Hematopoietic multipotent progenitor cell treated with erythropoietin and hydrocortisone succinate and interleukin-3 and kit ligand, for 17 days (in vitro differentiated cells): ENCODE measurements at regions not wholly inside any gene's neighbourhood (a gene's known extent, or its start where the extent isn't known, plus 50 kb on each side); places are given as distances from the start of the nearest gene placed in this dataset.

Source experiments
- DNase-seq: peaks from one replicate; pipeline ENCODE4 v3.0.0-alpha.2; 2015; ENCODE audit warnings: low spot score

DNA sequence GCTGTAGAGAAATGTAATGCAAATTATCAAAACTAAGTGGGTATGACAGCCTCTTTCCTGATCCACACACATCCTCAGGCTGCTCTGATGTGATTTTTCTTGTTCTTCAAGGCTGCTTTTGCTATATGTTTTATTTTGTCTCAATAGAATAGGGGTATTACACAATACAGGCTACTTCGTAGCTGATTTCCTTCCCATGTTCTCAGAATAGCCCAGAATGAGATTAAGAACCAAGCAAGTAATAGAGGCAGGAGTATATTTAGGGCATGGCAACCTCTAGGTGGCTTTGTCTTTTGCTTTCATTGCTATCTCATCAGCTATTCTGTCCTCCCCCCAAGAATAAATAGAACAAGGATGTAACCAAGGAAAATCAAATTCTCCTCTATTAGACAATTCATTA is 241.8 kb downstream of the ALDH8A1 start:
- no peak for DNase-seq

GRCh38 chr6:134707342-134708031 is 242.4 kb downstream of the ALDH8A1 start:
- no peak for DNase-seq

- DNase-seq: no peak
Measured at GRCh38 chr6:134706806-134707205, 243.1 kb downstream of the ALDH8A1 start.

DNA sequence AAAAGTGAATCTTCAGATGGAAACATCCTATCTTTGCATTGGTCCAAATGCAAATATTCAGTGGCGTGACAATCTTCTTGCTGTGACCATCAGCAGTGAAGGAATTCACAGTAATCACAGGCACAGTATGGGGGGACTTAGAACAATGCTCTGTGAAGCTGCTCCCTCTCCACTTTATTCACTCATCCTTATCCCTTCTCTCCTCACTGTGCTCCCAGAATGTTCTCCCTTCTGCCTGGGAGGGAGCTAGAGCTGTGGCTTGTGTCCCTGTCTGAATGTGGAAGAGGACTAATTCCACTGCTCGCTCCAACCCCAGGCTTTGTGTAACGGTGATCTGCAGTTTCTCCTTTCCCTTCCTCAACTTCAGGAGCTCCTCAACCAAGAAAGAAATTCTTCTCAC is 243.7 kb downstream of the ALDH8A1 start:
- no peak for DNase-seq

- no peak for DNase-seq
Measured at GRCh38 chr6:134703206-134703605, 246.7 kb downstream of the ALDH8A1 start.

DNA sequence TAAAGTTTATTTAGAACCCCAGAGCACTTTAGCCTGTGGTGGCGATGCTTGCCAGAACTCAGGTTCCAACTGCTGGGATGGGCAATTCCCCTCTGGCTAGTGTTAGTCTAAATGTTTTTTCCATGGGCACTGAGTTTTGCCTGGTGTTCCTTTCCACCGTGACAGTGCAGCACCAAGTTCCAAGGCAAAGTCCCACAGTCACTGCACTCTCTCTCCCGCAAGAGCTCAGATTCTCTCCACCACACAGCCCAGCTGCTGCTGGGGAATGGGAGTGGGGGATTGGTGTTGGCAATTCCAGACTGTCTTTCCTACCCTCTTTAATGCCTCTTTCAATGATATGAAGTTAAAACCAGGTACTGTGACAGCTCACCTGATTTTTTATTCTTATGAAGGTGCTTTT is 247.6 kb downstream of the ALDH8A1 start:
- no peak for DNase-seq

DNA sequence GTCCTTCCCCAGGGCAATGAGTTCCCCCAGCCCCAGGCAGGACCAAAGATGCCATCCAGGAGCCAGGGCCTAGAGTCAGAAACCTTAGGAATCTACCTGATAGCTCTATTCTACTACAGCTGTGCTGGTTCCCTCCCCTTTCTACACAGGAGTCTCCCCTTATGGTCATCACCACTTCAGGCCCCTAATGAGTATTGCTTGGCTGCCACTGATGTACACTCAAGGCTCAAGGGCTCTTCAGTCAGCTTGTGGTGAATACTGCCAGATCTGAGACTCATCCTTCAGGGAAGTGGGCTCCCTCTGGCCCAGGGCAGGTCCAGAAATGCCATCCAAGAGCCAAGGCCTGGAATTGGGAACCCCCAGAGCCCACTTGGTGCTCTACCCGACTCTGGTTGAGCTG is 248.6 kb downstream of the ALDH8A1 start:
- DNase-seq: no peak

- DNase-seq: no peak
Measured at GRCh38 chr6:134698228-134698627, 251.7 kb downstream of the ALDH8A1 start.

- DNase-seq: no peak
Measured at GRCh38 chr6:134692008-134692407, 257.9 kb downstream of the ALDH8A1 start.

- DNase-seq: no peak
Measured at GRCh38 chr6:134691180-134691579, 258.7 kb downstream of the ALDH8A1 start.

- DNase-seq: no peak
Measured at GRCh38 chr6:134690048-134690447, 259.9 kb downstream of the ALDH8A1 start.

DNA sequence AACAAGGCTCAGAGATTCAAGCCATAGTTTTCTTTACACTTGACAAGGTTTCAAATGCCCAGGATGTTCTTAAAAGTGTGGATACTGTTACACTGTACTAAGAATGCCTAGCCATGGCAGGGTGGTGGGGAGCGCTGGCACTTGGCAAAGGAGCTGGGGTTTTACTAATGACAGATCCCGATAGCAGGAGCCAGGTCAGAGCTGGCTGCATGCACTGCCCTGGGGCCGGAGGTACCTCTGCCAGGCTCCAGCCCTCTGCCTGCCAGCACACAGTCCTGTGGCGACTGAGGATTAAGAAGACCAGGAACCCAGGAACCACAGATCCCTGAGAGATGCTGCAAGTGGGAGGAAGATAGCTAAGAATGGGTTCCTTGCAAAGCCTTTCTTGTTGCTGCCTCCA is 260.3 kb downstream of the ALDH8A1 start:
- no peak for DNase-seq

DNA sequence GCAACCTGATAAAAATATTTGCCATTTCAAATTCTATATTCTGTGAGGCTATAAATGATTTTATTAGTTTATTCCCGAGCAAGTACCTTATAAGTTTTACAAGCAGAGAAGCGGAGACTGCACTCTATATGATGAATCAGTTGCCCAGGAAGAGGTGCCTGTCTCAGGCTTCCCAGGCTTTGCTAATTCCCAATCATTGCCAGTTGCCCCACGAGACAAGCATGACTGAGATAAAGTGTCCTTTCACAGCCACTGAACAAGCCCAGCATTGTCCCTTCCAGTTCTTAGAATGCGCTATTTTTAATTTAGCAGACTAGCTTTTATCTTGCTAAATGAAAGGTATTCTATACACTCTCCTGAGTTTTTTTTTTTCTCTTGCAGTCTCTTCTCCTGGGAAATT is 260.7 kb downstream of the ALDH8A1 start:
- no peak for DNase-seq

DNA sequence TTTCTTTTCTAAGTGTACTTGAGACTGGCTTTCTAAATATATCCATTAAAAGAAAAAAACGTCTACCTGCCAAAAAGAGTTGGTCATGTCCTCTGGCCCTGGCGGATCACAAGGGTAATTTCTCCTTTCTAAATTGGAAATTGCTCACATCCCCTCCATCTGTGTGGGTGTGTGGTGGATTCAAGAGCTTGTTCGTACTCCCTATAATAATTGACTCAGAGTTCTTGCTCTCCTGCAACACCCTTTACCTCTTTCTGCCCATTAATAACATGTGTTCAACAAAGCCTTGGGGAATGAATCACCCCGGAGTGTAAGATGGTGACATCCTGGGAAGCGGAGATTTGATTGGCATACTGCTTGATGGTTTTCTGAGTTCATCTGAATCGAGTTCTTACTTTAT is 263.8 kb downstream of the ALDH8A1 start:
- no peak for DNase-seq

- no peak for DNase-seq
Measured at GRCh38 chr6:134684423-134684795, 265.5 kb downstream of the ALDH8A1 start.

GRCh38 chr6:134683783-134684422 is 266.0 kb downstream of the ALDH8A1 start:
- DNase-seq: no peak

DNA sequence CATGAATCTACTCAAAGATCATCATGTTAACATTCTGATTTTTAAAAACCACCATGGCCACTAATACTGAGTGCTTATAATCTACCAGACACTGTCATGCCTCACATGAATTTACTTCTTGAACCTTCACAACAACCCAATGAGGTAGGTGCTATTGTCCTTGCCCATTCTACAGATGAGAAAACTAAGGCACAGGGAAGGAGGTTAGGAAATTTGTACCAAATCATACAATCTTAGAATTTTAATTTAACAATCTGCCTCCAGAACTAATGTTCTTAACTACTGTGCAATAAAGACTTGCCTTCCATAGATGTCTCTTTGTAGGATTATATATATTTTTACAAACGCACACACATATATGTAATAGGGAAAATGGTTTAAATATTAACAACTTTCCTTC is 269.5 kb downstream of the ALDH8A1 start:
- no peak for DNase-seq

DNA sequence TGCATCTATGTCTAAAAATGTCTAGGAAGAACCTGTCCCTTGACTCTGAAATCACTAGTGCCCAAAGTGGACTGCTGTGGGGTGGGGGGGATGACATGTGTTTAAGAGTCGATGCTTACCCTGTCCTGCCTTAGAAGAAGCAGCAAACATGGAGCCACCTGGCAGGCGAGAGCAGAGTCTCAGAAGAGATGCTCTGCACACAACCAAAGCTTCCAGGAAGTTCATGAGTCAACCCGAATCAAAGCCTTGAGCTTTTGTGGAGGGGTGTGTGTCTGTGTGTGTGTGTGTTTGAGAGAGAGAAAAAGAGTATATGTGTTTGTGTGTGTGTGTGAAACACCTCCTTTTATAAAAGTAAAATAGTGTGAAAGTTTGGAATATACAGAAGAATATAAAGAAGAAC is 269.9 kb downstream of the ALDH8A1 start:
- no peak for DNase-seq

- no peak for DNase-seq
Measured at GRCh38 chr6:134678436-134678889, 271.4 kb downstream of the ALDH8A1 start.

DNA sequence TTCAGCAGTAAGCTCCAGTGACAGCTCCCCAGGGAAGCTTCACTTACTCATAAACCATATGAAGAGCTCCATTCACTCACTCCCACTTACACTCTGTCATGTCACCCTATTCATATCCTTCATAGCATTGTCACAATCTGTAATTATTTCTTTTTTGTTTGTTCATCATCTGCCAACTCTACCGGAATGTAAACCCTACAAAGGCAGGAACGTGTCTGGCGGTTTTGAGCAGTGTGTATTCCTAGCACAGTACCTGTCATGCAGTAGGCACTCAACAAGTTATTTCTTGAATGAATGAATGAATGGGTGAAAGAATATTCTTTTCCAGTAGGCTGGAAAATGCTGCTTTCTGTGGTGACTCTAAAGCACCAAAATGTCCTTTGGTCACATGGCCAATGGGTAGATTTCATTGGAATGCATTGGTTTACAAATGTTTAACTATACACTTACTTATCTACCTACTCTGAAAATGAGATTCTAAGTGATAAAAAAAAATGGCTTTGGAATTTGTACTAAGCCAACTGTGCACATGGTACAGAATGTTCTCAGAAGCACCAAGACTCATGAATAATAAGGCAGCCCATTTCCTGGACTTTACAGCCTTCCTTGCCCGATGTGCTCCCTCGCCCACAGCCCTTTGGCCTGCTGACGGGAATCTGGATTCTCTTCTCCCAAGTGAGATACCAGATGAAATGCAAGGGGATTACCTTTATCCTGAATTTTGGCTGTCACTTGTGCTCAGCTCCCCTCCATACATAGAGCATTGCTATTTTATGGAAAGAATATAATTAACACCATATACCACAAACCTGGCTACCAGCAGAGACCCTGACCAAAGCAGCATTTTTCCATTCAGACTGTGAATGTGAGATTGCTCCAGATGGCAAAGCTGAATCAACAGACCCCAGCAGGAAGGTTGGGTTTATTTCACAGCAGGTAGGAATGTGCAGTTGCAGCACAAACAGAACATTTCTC is 273.3 kb downstream of the ALDH8A1 start:
- no peak for DNase-seq

DNA sequence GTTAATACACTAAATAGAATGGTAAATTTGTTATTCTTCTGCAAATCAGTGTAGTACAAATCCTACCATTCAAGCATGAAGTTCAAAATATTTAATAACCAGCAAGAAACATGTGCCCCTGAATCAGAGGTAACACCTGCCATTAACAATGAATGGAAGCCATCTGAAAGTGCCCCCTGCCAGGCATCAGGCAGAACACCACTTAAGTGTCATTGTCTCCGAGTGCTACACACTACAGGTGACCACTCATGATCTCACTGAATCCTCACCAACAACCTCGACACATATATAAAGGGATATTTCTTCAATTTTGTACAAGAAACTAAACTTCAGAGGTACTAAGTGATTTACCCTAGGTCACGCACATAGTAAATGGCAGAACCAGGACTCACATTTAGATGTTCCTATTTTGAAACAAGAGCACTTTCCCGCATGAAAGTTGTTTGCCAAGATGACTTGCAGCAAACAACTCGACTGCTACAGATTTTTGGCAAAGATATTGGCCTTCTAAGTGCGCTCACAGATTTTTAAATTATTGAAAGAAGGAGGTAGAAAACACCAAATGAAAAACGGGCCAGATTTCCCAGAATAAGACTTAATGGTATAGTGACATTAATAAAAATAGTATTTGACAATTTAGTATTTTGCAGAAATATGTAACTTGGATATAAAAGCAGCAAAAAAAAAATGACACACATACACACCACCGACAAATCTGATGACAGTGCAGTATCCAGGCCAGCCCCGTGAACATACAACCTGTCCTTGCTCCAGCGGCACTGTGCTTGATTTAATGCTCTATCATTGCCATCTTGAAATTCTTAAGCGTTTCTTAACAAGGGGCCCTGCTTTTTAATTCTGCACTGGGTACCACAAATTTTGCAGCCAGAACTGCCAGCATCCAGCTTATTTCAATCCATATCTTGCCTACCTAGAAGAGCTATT is 274.5 kb downstream of the ALDH8A1 start:
- no peak for DNase-seq

DNA sequence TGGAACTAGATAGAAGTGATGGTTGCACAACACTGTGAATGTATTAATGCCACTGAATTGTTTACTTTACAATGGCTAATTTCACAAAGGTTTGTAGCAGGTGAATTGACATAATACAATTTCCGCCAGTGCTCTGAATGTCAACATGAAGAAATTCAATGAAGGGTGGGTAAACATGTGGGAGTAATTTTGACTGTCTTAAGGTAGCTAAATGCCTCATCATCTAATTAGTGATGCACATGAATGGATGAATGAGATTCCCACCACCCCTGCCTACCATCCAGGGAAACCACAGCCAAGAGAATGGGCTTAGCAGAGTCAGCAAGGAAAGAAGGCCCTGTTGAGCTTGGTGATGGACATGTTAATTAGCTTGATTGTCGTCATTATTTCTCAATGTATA is 275.3 kb downstream of the ALDH8A1 start:
- no peak for DNase-seq
